GM11168 (cell line): ENCODE measurements at regions not wholly inside any gene's neighbourhood (a gene's known extent, or its start where the extent isn't known, plus 50 kb on each side); places are given as distances from the start of the nearest gene placed in this dataset.
"Not testable (repeated sequence)": the region's sequence is repeated elsewhere in the genome, so short reads cannot be mapped to it uniquely, and the experiment has no call there.

ENCODE experiments used
- in situ Hi-C: fragments of 300-500 bp; cut with MboI; formaldehyde crosslinking; loops from one replicate; pipeline ENCODE4 v1.12.0; 2022; ENCODE audit warnings: low sequenced_read_pairs; ENCODE audit not compliant: unreplicated experiment

- in situ Hi-C loops: no loop called here
Observed at GRCh38 chr6:163892824-163893561, 478.5 kb downstream of the QKI start.

- in situ Hi-C loops: no loop called here
Observed at GRCh38 chr6:163889904-163890514, 475.5 kb downstream of the QKI start.

GRCh38 chr6:163888030-163888819 is 473.7 kb downstream of the QKI start:
- in situ Hi-C loops: no loop called here

- in situ Hi-C loops: no loop called here
Observed at GRCh38 chr6:163886428-163886827, 471.9 kb downstream of the QKI start.

- in situ Hi-C loops: no loop called here
Observed at GRCh38 chr6:163883984-163884383, 469.5 kb downstream of the QKI start.

- in situ Hi-C loops: no loop called here
Observed at GRCh38 chr6:163878698-163879097, 464.2 kb downstream of the QKI start.

- in situ Hi-C loops: no loop called here
Observed at GRCh38 chr6:163877877-163878639, 463.5 kb downstream of the QKI start.

GRCh38 chr6:163876391-163876790 is 461.9 kb downstream of the QKI start:
- in situ Hi-C loops: no loop called here

GRCh38 chr6:163874784-163875183 is 460.3 kb downstream of the QKI start:
- in situ Hi-C loops: no loop called here

GRCh38 chr6:163872335-163872734 is 457.8 kb downstream of the QKI start:
- in situ Hi-C loops: no loop called here

- in situ Hi-C loops: no loop called here
Observed at GRCh38 chr6:163871616-163872015, 457.1 kb downstream of the QKI start.

- in situ Hi-C loops: no loop called here
Observed at GRCh38 chr6:163867518-163868292, 453.2 kb downstream of the QKI start.

GRCh38 chr6:163866192-163866591 is 451.7 kb downstream of the QKI start:
- in situ Hi-C loops: no loop called here

- in situ Hi-C loops: no loop called here
Observed at GRCh38 chr6:163863565-163863964, 449.0 kb downstream of the QKI start.

- in situ Hi-C loops: no loop called here
Observed at GRCh38 chr6:163862701-163863100, 448.2 kb downstream of the QKI start.

- in situ Hi-C loops: no loop called here
Observed at GRCh38 chr6:163861627-163862026, 447.1 kb downstream of the QKI start.

GRCh38 chr6:163860287-163861081 is 446.0 kb downstream of the QKI start:
- in situ Hi-C loops: no loop called here

- in situ Hi-C loops: not testable (repeated sequence)
Observed at GRCh38 chr6:163858870-163859269, 444.4 kb downstream of the QKI start.

GRCh38 chr6:163857421-163857820 is 442.9 kb downstream of the QKI start:
- in situ Hi-C loops: no loop called here
